ENCODE measurements at regions not wholly inside any gene's neighbourhood (a gene's known extent, or its start where the extent isn't known, plus 50 kb on each side); places are given as distances from the start of the nearest gene placed in this dataset.

GRCh38 chr21:22609802-22610201 is 1611.6 kb downstream of the NCAM2 start:
- no peak for DNase-seq

DNA sequence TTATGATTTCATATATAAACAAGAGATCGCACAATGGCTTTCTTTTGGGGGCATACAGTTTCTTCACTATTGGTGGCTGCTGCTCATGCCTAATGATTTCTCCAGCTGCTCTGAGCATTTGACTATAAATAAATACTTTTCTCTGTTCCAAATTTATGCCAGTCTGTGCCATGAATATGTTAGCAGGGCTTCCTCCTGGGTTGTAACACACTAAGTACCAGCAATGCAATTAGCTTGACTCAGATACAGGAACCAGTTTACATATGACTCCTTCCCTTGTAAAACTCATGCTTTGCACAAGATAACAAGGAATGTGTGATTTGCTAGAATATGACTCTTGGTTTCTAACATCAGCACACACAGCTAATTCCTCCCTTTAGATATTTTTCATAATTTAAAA is 1629.7 kb downstream of the NCAM2 start:
- DNase-seq, result no peak

- DNase-seq, result no peak
Observed at GRCh38 chr21:22630953-22631465, 1632.8 kb downstream of the NCAM2 start.

DNA sequence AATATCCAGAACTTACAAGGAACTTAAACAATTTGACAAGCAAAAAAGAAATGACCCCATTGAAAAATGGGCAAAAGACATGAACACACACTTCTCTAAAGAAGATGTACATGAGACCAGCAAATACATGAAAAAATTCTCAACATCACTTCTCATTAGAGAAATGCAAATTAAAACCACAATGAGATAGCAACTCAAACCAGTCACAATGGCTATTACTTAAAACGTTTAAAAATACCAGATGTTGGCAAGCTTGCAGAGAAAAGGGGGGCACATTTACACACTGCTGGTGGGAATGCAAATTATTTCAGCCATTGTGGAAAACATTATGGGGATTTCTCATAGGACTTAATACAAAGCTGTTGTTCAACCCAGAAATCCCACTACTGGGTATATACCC is 1634.0 kb downstream of the NCAM2 start:
- DNase-seq, result no peak

GRCh38 chr21:22649246-22649645 is 1651.0 kb downstream of the NCAM2 start:
- no peak for DNase-seq

- no peak for DNase-seq
Observed at GRCh38 chr21:22650226-22650625, 1652.0 kb downstream of the NCAM2 start.

GRCh38 chr21:22657781-22658180 is 1659.6 kb downstream of the NCAM2 start:
- DNase-seq, result no peak

DNA sequence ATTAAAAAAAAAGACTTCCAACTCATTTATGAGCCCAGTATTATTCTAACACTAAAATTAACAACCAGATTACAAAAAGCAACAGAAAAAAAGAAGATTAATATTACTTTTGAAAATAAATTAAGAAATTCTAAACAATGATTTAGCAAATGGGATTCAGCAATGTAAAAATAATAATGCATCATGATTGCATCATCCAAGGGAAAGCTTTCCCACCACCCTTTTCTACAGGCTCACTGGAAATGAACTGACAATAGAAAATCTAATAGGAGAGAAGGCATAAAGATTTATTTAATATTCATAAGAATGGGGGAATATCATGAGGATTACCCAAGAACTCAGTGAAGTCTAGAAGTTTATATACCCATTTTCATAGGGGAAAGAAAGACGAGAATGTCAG is 1671.9 kb downstream of the NCAM2 start:
- DNase-seq, result no peak

DNA sequence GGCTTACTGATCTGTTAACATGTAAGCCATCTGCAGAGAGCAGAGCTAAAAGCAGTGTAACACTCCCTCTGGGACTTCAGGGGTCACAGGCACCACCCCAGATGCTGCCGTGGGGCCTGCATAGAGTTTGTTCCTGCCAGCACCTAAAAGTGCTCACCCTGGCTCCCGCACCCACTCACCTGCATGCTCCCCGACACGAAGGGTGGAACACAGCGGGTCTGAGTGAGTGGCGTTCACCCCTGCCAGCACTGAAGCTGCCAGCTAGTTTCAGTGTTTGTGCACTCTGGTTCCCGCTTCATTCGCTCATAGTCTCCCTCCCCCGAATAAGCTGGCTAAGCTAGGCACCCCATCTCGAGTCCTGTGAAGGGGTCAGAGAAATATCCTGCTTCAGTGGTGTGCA is 1681.0 kb downstream of the NCAM2 start:
- DNase-seq, result no peak

GRCh38 chr21:22691658-22692057 is 1693.4 kb downstream of the NCAM2 start:
- DNase-seq, result no peak

GRCh38 chr21:22703521-22703920 is 1705.3 kb downstream of the NCAM2 start:
- no peak for DNase-seq

GRCh38 chr21:22710721-22711120 is 1712.5 kb downstream of the NCAM2 start:
- DNase-seq, result no peak

- DNase-seq, result no peak
Observed at GRCh38 chr21:22711636-22712035, 1713.4 kb downstream of the NCAM2 start.

- DNase-seq, result no peak
Observed at GRCh38 chr21:22725436-22725835, 1727.2 kb downstream of the NCAM2 start.

GRCh38 chr21:22728091-22728490 is 1729.9 kb downstream of the NCAM2 start:
- DNase-seq, result no peak

GRCh38 chr21:22743085-22743484 is 1744.9 kb downstream of the NCAM2 start:
- no peak for DNase-seq

- no peak for DNase-seq
Observed at GRCh38 chr21:22754746-22755145, 1756.5 kb downstream of the NCAM2 start.

DNA sequence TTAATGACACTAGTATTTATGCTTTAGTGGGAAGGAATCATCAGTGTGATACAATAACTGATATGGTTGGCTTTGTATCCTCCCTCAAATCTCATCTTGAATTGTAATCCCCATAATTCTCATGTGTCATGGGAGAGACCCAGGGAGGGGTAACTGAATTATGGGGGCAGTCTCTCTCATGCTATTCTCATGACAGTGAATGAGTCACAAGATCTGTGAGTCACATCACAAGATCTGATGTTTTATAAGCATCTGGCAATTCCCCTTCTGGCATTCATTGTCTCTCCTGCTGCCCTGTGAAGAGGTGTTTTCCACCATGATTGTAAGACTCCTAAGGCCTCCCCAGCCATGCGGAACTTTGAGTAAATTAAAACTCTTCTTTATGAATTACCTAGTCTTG is 1760.3 kb downstream of the NCAM2 start:
- DNase-seq, result no peak

- no peak for DNase-seq
Observed at GRCh38 chr21:22762463-22762862, 1764.3 kb downstream of the NCAM2 start.

DNA sequence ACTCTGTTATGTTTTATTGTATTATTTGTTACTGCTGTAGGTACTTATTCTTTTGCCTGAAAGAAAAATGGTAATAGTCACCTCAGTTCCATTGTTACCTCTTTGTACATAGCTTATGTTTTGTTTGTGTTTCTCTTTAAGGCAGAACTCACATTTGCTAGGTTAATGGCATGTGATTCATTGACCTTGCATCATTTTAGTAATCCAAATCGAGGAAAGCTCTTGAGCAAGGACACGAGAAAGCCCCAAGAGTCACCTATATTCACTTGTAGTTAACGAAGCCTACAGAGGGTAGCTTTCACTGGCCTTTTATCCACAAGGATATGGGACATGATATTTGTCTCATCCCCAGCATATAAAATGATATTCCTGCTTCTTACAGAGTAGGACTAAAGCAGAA is 1765.2 kb downstream of the NCAM2 start:
- DNase-seq, result no peak

DNA sequence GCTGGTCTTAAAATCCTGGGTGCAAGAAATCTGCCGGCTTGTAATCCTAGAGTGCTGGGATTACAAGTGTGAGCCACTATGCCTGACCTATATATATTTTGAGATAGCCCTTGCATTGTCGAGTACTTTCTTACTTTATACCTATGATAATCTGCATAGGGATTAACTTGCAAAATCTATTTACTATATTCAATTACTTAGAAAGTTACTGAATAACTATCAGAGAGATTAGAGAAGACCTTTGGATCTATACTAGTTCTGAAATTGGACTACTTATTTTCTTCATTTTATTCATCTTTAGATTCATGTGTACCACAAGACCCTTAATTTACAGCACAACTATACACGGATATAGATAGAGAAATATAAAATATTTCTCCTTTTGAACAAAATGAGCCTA is 1766.0 kb downstream of the NCAM2 start:
- DNase-seq, result no peak

DNA sequence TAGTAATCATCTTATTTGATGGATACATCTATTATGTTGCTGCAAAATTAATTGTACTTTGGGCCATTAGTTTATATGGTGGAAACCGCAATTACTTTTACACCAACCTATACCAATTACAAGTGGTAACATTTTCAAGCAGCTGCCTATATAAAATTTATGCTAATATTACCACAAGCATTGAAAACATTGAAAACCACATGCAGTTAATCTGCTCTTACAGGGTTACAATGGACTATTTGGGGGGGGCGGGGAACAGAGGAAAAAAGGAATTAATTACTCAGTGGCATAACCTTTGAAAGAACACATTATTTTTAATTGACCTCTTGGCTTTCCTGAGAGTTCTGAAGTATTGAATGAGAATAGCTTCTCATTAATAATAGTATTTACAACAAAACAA is 1793.2 kb downstream of the NCAM2 start:
- no peak for DNase-seq

DNA sequence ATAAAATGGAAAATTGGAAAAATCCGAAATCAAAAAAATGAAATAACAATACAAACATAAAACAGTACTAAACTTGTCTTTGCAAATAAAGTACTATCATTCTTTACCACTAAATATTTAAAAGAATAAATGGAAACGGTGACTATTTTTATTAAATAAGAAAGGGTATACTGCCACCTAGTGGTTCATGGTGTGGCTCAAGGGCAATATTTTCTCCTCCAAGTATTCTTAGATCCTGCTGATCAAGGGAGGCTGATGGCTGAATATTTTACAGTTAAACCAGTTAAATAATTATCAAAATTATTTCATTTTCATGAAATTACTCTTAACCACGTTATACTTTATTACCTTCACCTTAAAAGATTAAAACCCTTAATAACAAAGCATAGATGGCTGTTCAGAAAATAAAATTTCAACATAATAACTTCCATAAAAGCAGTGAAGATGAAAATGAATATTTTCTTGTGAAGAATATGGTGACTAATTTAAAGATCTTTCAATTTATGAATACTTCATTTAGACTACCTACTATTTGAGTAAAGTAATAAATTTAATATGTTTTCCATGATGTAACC is 1793.9 kb downstream of the NCAM2 start:
- DNase-seq, result no peak

- DNase-seq, result no peak
Observed at GRCh38 chr21:22795091-22795490, 1796.9 kb downstream of the NCAM2 start.

GRCh38 chr21:22795644-22796043 is 1797.4 kb downstream of the NCAM2 start:
- no peak for DNase-seq

GRCh38 chr21:22796147-22796546 is 1797.9 kb downstream of the NCAM2 start:
- DNase-seq, result no peak
